Spleen (tissue), 11 donors: ENCODE measurements at regions not wholly inside any gene's neighbourhood (a gene's known extent, or its start where the extent isn't known, plus 50 kb on each side); places are given as distances from the start of the nearest gene placed in this dataset.

ENCODE experiments used
- DNase-seq: peaks from one replicate; pipeline ENCODE4 v3.0.0-alpha.2; 2020
- H3K27ac ChIP-seq, 8 donors: fragments of 200-600 bp; sonication (generic) in 7 of 8; 1 replicate in 4 of 8; 2 replicates in 4 of 8; pipeline versions ENCODE4 v1.5.0 to v1.8.0; 2016 to 2021; ENCODE audit warnings: inconsistent platforms in 4 of 8, mild to moderate bottlenecking in 4 of 8, moderate library complexity in 1 of 8
- H3K27me3 ChIP-seq, 7 donors: fragments of 200-600 bp; sonication (generic) in 6 of 7; replicated peaks in 1 of 7; 1 replicate in 4 of 7; 2 replicates in 3 of 7; pipeline versions ENCODE4 v1.5.0 to v1.8.0; 2016 to 2021; ENCODE audit warnings: inconsistent platforms in 3 of 7, mild to moderate bottlenecking in 1 of 7
- H3K36me3 ChIP-seq, 6 donors: fragments of 200-600 bp; sonication (generic) in 5 of 6; 1 replicate in 4 of 6; 2 replicates in 2 of 6; pipeline versions ENCODE4 v1.5.0 to v1.8.0; 2016 to 2021; ENCODE audit warnings: inconsistent platforms in 2 of 6
- H3K4me1 ChIP-seq, 6 donors: fragments of 200-600 bp; sonication (generic) in 5 of 6; 1 replicate in 3 of 6; 2 replicates in 3 of 6; pipeline versions ENCODE4 v1.5.0 to v1.8.0; 2016 to 2021; ENCODE audit warnings: inconsistent platforms in 3 of 6
- H3K4me3 ChIP-seq, 8 donors: fragments of 200-600 bp; sonication (generic) in 7 of 8; 1 replicate in 4 of 8; 2 replicates in 4 of 8; pipeline versions ENCODE4 v1.5.0 to v1.8.0; 2016 to 2021; ENCODE audit warnings: inconsistent platforms in 4 of 8, mild to moderate bottlenecking in 4 of 8, moderate library complexity in 2 of 8
- H3K9me3 ChIP-seq, 8 donors: fragments of 200-600 bp; sonication (generic) in 7 of 8; 1 replicate in 4 of 8; 2 replicates in 4 of 8; pipeline versions ENCODE4 v1.5.0 to v1.8.0; 2016 to 2021; ENCODE audit warnings: inconsistent platforms in 4 of 8
- CTCF ChIP-seq, 11 experiments: fragments of 200-600 bp in 7 of 11; fragments of 450-650 bp in 4 of 11; sonication (generic) in 4 of 11; IDR thresholded peaks in 8 of 11; conservative IDR thresholded peaks in 3 of 11; 1 replicate in 7 of 11; 2 replicates in 4 of 11; pipeline versions ENCODE4 v1.4.0 to v1.8.0; 2016 to 2021; ENCODE audit warnings: antibody characterized with exemption in 11 of 11, inconsistent platforms in 4 of 11, mild to moderate bottlenecking in 1 of 11
- POLR2A ChIP-seq, 3 donors: fragments of 450-650 bp; IDR thresholded peaks; one replicate each; pipeline ENCODE4 v1.5.1; 2017; ENCODE audit warnings: antibody characterized with exemption in 3 of 3, mild to moderate bottlenecking in 1 of 3
- POLR2AphosphoS5 ChIP-seq, 3 donors: sonication (generic); formaldehyde crosslinking; IDR thresholded peaks; one replicate each; pipeline ENCODE4 v1.5.1; 2017; ENCODE audit warnings: antibody characterized with exemption in 3 of 3
- WGBS, 5 donors: extraction: QIAGEN DNeasy Blood & Tissue Kit in 3 of 5; methylation state at CpG; one replicate each; pipeline versions ENCODE4 v1.1.5 to v1.1.7; 2013 to 2018; 5-methylcytosine and 5-hydroxymethylcytosine counted together
- intact Hi-C: fragments of 100-400 bp; cut with DNase I; formaldehyde crosslinking; loops from one replicate; pipeline ENCODE4 v1.15.0; 2023; ENCODE audit warnings: low total_unique reads
- donor health status: healthy with polysubstance abuse.
- donor health status: DM: no; HTN: no; CAD: no; lungs with moderate emphysema.
- donor health status: DM: no; HTN: no; CAD: no.
- donor health status: Bipolar disorder and iron deficiency.
- donor health status: healthy.
- donor health status: DM: no; HTN: no; CAD: no.
- donor health status: DM: yes; HTN: yes; CAD: no.

DNA sequence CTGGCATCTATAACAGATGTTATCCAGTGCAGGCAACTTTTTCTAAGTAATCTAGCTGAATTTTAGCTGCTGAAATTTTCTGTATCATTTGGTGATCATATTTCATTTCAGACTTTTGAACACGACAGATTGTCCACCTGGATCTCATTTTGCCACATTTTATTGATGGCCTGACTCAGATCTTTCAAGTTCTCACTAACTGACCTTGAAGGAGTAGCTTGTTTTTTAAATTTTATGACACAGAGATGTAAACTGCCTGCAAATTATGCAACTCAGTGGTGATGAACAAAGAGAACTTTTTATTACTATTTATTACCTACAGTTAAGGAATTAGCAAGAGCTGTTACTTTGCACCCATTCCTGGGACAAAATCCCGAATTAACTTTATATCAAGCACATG, 366.4 kb downstream of the PAX1 start:
- Histone ChIP-seq H3K27ac (no peak overlapping the region), H3K36me3 (no peaks in the 10 kb centered on the region), H3K4me3 (no peak overlapping the region), H3K27me3 (no peaks in the 10 kb centered on the region), H3K9me3 (peaks cover 0 to 53% (median 0%) of the 10 kb centered on the region in 8 donors), H3K4me1 (no peaks in the 10 kb centered on the region)
- intact Hi-C loops = no loop called here
- TF ChIP-seq POLR2A (IDR thresholded peaks at IDR 0.05) = no peak
- TF ChIP-seq POLR2AphosphoS5 (IDR thresholded peaks at IDR 0.05) = no peak
- no peak for TF ChIP-seq CTCF (IDR thresholded peaks at IDR 0.05 in 8 of 11, conservative IDR thresholded peaks at IDR 0.05 in 3 of 11)
- DNase-seq = no peak
- 56 to 80% (median 67%) methylated on average over 2 of the region's 2 CpGs for WGBS, 5 donors

DNA sequence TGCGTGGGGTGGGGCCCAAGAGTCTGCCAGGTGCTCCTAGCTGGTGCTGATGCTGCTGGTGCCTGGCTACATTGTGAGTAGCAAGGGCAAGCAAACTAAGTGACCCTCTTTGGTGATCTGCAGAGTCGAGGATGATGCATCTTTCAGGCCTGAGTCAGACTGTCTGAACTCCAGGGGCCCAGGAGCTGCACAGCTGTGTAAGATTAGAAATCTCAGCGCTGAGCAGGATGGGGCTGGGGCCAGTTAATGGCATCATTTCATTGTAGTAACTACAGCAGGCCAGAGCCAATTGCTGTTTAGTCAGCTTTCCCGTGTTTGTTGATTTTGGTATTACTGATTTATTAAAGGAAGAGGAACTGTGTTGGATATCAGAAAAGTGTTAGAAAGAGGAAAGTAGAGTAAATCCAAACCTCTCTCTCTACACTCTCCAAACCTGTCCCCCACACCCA, 365.2 kb downstream of the PAX1 start:
- Histone ChIP-seq H3K36me3 (no peaks in the 10 kb centered on the region), H3K4me3 (no peak overlapping the region), H3K27me3 (no peaks in the 10 kb centered on the region), H3K4me1 (no peaks in the 10 kb centered on the region), H3K9me3 (peaks cover 0 to 58% (median 0%) of the 10 kb centered on the region in 8 donors), H3K27ac (no peak overlapping the region)
- no peak for TF ChIP-seq POLR2AphosphoS5 (IDR thresholded peaks at IDR 0.05)
- TF ChIP-seq POLR2A (IDR thresholded peaks at IDR 0.05) = no peak
- no peak for TF ChIP-seq CTCF (IDR thresholded peaks at IDR 0.05 in 8 of 11, conservative IDR thresholded peaks at IDR 0.05 in 3 of 11)
- no peak for DNase-seq
- 51 to 68% (median 64%) methylated on average over 4 of the region's 4 CpGs for WGBS, 5 donors
- intact Hi-C loops = no loop called here

GRCh38 chr20:22063753-22064152, 358.3 kb downstream of the PAX1 start:
- TF ChIP-seq CTCF (IDR thresholded peaks at IDR 0.05 in 8 of 11, conservative IDR thresholded peaks at IDR 0.05 in 3 of 11) = no peak
- no peak for TF ChIP-seq POLR2A (IDR thresholded peaks at IDR 0.05)
- TF ChIP-seq POLR2AphosphoS5 (IDR thresholded peaks at IDR 0.05) = no peak
- 77 to 94% (median 84%) methylated on average over 1 of the region's 1 CpG for WGBS, 5 donors
- H3K27me3 ChIP-seq = no peaks in the 10 kb centered on the region
- DNase-seq = no peak
- H3K27ac ChIP-seq = no peak overlapping the region
- H3K36me3 ChIP-seq = no peaks in the 10 kb centered on the region
- no peak overlapping the region for H3K4me3 ChIP-seq
- H3K4me1 ChIP-seq = no peaks in the 10 kb centered on the region
- peaks cover 0 to 34% (median 0%) of the 10 kb centered on the region in 8 donors for H3K9me3 ChIP-seq
- intact Hi-C loops = no loop called here

- TF ChIP-seq POLR2AphosphoS5 (IDR thresholded peaks at IDR 0.05) = no peak
- no peak for TF ChIP-seq POLR2A (IDR thresholded peaks at IDR 0.05)
- TF ChIP-seq CTCF (IDR thresholded peaks at IDR 0.05 in 8 of 11, conservative IDR thresholded peaks at IDR 0.05 in 3 of 11) = no peak
- H3K27ac ChIP-seq = no peak overlapping the region
- no peaks in the 10 kb centered on the region for H3K4me1 ChIP-seq
- WGBS, 5 donors = 46 to 56% (median 54%) methylated on average over 5 of the region's 5 CpGs
- no peaks in the 10 kb centered on the region for H3K27me3 ChIP-seq
- no peak overlapping the region for H3K4me3 ChIP-seq
- DNase-seq = no peak
- intact Hi-C loops = no loop called here
- H3K9me3 ChIP-seq = peaks cover 0 to 35% (median 0%) of the 10 kb centered on the region in 8 donors
- H3K36me3 ChIP-seq = no peaks in the 10 kb centered on the region
Measured at GRCh38 chr20:22062874-22063273, 357.4 kb downstream of the PAX1 start.
